Left kidney (tissue), 1 donor: ENCODE measurements at regions not wholly inside any gene's neighbourhood (a gene's known extent, or its start where the extent isn't known, plus 50 kb on each side); places are given as distances from the start of the nearest gene placed in this dataset.
"Not testable (repeated sequence)": the region's sequence is repeated elsewhere in the genome, so short reads cannot be mapped to it uniquely, and the experiment has no call there.

Experiments
- DNase-seq: peaks from one replicate; pipeline ENCODE4 v3.0.0-alpha.2; 2013

DNA sequence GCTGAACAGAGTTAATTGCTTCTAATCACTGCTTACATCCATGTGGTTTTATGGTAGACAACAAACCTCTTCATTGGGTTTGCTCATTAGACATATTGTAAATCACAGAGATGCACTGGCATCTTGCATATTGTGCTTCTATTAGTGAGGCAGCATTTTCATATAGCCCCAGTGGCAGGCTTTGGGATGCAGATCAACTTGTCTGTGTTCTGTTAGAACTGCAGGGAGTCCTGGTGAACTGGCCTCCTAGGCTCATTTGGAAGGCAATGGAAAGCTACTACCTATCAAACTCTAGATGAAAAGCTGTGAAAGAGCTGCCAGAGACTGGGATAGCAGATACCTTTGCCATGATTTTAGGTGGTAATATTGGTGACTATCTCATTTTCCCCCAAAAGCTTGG lies 108.8 kb downstream of the NAA11 start:
- DNase-seq = no peak

DNA sequence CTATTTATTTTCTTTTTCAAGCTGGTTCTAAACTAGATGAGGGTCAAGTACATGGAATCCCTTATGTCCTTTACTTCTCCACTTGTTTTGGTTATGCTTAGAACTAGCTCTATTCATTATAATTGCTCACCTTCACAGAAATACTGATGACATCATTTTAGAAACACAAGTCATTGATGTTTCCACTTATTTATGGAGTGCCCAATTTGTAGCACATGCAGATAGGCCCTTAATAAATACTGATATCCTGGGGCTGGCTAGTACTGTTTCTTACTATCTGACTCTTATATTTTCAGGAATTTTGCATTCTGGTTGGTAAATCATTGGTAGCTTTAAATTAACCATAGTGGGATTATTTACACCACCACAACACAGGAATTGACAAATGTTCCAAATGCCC lies 112.2 kb downstream of the NAA11 start:
- no peak for DNase-seq

DNA sequence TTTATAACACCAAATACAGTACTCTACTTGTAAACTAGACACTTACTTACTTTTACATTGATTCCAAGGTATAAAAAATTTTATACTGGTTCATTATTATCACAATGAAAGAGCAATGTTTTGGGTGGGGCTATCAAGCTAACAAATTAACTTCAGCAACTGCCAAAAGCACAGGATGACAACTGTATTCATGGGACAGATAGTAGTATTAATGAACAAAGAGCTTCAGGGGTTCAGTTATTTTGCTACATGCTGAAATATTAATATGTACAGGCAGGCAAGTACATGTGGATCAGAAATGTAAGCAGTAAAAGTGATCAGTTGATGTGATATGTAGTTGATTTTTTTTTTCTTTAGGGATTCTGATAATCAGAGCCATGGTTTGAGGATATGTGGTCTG lies 112.9 kb downstream of the NAA11 start:
- DNase-seq = no peak

- DNase-seq = no peak
Measured at GRCh38 chr4:79212311-79212710, 113.5 kb downstream of the NAA11 start.

GRCh38 chr4:79211490-79211889 lies 114.4 kb downstream of the NAA11 start:
- DNase-seq = no peak

- DNase-seq = no peak
Measured at GRCh38 chr4:79210636-79211049, 115.2 kb downstream of the NAA11 start.

DNA sequence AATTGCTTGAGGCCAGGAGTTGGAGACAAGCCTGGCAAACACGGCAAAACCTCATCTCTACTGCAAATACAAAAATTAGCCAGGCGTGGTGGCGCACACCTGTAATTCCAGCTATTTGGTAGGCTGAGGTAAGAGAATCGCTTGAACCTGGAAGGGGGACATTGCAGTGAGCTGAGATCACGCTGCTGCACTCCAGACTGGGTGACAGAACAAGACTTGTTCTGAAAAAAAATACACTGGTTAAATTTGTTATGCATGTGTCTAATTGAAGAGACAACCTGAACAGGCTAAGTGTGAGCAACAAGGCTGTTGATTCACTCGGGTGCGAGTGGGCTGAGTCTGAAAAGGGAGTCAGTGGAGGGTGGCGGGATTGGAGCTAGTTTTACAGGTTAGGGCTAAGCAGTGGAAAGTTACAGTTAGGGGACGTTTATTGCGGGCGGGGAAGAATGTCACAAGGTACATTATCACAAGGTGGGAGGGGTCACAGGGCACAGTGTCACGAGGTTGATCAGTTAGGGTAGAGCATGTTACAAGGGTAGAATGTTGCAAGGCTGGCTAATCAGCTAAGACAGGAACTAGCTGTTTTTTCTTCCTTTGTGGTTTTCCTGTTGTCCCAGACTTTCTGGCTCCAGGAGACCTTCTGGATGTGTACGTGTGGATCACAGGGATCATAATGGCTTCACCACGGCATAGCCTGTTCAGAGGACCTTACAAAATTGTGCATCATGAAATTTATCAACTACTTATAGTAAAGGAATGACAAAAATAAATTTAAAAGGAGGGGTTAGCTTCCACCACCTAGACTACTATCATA lies 115.8 kb downstream of the NAA11 start:
- DNase-seq = no peak

DNA sequence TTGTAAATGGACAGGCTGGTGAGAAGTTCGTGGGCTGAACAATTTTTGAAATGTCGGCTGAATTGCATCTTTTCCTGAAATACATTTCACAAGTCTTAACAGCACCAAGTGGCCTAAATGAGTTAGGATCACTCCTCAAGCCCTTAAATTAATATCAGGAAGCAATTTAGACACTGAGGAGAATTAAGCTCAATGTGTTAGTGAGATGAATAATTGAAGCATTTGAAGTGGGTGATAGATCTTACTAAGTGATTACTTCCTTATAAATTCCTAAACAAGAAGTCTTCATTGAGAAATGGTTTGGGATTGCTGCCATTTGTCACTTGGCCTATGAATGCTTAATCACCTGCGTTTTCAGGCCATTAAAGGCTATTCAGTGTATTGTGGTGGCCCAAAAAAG lies 116.8 kb downstream of the NAA11 start:
- DNase-seq = no peak

DNA sequence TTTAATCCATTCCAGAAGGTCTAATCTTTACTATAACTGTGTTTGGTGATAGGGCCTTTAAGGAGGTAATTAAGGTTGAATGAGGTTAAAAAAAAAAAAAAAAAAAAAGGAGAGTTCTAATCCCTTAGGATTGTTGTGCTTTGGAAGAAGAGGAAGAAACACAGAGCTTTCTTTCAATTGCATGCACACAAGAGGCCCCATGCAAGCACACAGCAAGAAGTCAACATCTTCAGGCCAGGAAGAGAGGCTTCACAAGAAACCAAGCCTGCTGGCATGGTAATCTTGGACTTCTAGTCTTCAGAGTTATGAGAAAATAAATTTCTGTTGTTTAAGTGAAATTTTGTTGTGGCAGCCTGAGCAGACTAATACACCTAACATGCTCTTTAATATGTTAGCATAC lies 118.6 kb downstream of the NAA11 start:
- no peak for DNase-seq

- no peak for DNase-seq
Measured at GRCh38 chr4:79206660-79207059, 119.2 kb downstream of the NAA11 start.

DNA sequence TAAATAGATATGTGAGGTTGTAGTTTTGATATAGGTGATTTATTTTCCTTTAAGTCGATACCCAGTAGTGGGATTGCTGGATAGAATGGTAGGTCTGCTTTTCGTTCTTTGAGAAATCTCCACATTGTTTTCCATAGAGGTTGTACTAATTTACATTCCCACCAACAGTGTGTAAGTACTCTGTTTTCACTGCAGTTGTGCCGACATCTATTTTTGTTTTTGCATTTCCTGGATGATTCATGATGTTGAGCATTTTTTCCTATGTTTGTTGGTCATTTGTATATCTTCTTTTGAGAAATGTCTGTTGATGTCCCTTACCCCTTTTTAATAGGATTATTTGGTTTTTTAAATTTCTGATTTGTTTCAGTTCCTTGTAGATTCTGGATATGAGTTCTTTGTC lies 120.7 kb downstream of the NAA11 start:
- DNase-seq = no peak

GRCh38 chr4:79201971-79202370 lies 123.9 kb downstream of the NAA11 start:
- DNase-seq = no peak

DNA sequence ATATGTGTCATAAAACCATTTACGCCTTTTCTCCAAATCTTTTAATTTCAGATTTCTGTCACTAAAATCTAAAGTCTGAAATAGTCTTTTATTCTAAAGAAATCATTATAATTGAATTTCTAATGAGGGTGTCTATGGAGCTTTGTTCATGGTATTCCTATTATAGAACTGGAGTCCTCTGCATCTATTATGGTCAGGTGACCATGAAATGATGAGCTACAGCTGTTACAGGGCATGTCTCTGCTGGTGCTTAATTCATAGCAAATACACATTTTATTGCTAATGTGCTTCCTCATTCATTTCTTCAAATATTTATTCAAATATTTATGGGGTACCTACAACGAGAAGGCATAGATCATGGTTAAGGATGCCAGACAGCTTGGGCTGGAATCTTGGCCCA lies 126.1 kb downstream of the NAA11 start:
- no peak for DNase-seq

DNA sequence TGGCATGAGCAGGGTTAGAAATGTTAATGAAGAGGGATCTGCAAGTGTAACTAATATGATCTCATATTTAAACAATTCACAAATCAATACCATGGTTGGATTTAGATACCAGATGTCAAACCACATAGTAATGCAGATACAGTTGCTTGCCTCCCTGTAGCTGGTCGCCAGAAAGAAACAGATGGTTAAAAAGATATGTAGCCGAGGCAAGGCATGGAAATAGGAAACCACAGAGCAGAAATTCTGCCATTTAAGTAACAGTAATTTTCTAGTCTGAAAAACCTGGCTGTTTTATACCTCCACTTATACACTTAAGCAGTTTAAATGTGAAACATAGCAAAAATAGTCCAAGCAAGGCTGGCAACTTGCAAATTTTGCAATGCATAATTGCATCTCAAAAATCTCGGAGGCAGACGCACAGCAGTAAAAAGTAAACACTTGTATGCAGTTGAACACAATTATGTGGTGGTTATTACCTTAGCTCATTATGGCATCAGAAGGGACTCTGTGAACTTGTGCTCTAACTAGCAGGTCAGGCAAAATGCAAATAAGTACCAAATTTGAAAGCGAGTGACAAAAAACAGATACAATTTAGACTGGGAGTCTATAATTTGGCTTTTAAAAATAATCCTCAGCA lies 126.8 kb downstream of the NAA11 start:
- no peak for DNase-seq

DNA sequence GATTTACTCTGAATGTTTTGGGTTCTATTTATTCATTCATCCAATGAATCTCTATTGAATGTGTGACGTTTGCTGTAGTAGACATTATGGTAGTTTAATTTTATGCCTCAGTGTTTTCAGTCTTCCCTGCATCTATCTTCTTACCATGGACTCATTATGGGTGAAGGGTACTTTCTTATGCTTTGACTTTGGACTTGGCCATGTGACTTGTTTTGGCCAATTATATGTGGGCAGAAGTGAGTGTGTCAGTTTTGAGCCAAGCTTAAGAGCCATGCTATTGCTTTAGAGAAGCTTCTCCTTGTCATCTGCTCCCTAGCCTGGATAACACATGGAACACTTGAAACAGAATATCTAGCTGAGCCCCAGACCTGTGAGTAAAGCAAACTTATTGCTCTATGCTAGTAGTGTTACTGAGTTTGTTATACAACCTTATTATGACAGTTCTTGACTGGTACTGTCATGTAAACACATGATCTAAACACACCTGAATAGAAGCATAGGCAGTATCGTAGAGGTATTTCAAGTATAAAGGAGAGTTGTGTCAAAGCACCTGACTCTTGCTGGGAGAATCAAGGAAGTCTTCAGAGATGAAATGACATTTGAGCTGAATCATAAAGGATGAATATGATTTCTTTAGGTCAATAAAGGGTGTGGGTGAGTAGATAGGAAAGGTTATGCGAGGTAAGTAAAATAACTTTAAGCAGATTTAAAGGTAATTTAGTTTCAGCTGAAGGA lies 128.4 kb downstream of the NAA11 start:
- no peak for DNase-seq

DNA sequence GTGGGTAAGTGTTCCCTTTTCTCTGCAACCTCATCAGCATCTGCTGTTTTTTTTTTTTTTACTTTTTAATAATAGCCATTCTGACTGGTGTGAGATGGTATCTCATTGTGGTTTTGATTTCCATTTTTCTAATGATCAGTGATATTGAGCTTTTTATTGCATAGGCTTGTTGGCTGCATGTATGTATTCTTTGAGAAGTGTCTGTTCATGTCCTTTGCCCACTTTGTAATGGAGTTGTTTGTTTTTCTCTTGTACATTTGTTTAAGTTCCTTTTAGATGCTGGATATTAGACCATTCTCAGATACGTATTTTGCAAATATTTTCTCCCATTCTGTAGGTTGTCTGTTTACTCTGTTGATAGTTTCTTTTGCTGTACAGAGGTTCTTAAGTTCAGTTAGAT lies 134.6 kb downstream of the NAA11 start:
- not testable (repeated sequence) for DNase-seq

DNA sequence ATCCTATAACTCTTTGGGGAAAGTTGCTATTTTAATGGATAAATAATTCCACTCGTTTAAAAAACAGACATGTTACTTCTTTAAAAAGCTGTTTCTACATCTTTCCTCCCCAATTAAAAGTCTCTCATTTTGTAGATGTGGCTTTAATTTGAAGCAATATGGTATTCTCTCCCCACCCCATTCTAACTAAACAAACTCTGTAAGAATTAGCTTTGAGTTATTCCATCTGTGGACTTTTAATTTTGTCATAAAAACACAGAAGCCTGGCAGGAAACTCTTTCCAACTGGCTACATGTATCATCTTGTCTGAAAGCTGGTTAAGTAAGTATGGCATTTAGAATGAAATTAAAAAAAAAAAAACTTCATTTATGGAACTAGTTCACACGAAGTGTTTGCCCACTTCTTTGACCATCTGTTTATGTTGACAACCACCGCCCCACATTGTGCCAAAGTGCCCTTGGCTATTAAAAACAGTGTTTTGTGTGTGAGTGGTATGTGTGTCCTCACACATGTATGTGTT lies 140.3 kb downstream of the NAA11 start:
- no peak for DNase-seq

GRCh38 chr4:79184476-79184875 lies 141.4 kb downstream of the NAA11 start:
- no peak for DNase-seq

- DNase-seq = no peak
Measured at GRCh38 chr4:79182209-79182608, 143.7 kb downstream of the NAA11 start.

- no peak for DNase-seq
Measured at GRCh38 chr4:79181190-79181589, 144.7 kb downstream of the NAA11 start.

- no peak for DNase-seq
Measured at GRCh38 chr4:79178760-79179159, 147.1 kb downstream of the NAA11 start.

GRCh38 chr4:79177388-79177787 lies 148.5 kb downstream of the NAA11 start:
- DNase-seq = no peak

DNA sequence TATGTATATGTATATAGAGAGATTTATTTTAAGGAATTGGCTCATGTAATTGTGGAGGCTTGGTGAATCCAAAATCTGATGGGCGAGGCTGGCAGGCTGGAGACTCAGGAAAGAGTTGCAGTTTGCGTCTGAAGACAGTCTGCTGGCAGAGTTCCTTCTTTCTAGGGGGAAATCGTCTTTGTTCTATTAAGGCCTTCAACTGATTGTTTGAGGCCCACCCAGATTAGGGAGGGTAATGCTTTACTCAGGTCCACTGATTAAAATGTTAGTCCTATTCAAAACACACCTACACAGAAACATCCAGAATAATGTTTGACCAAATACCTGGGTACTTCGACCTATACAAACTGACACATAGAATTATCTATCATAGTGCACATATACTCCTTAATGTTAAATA lies 149.5 kb downstream of the NAA11 start:
- DNase-seq = no peak
